ENCODE measurements at regions not wholly inside any gene's neighbourhood (a gene's known extent, or its start where the extent isn't known, plus 50 kb on each side); places are given as distances from the start of the nearest gene placed in this dataset.
A peak's percentile ranks its signal among the peaks of the same experiment; 100 is the strongest.

GRCh38 chr15:31964586-31965307, 65.6 kb upstream of the CHRNA7 start:
- ATAC-seq = no peak
- FAIRE-seq = no peak
- Histone ChIP-seq H3K4me2 (no peak overlapping the region), H3K4me1 (no peaks in the 10 kb centered on the region), H3K27ac (no peak overlapping the region), H3K4me3 (no peak overlapping the region), H3K9me3 (no peaks in the 10 kb centered on the region)
- TF ChIP-seq CTCF (IDR thresholded peaks at IDR 0.05) = peak; percentile 13; the same call in 1 of the 3 replicates
- peak; percentile 79 for TF ChIP-seq MAFK (IDR thresholded peaks at IDR 0.05; ENCODE audit: partially characterized antibody)
- no peak for TF ChIP-seq GATA3 (IDR thresholded peaks at IDR 0.05; ENCODE audit: borderline replicate concordance)
- CTCF ChIA-PET = interaction anchor here (0.8 to 2.3 kb wide), 4 partner anchors 11 to 474 kb away, joined by 3 to 15 read pairs (median 8); no protein-coding TSS in a partner anchor
- no peak for DNase-seq (ENCODE audit: low read depth in 1 of 2, low spot score in 1 of 2)
- WGBS (ENCODE audit: missing lambda C conversion rate) = 42% methylated on average over 7 of the region's 7 CpGs
- POLR2A ChIA-PET = no interaction called here

GRCh38 chr15:31970007-31970406, 60.3 kb upstream of the CHRNA7 start:
- no peak for TF ChIP-seq ELK1 (IDR thresholded peaks at IDR 0.05; ENCODE audit: low read depth, low read length)
- TF ChIP-seq MAZ (IDR thresholded peaks at IDR 0.05; ENCODE audit: borderline replicate concordance, low read depth, low read length) = no peak
- no peak for TF ChIP-seq POLR2A (IDR thresholded peaks at IDR 0.05; ENCODE audit: low read length)
- no peak for TF ChIP-seq HOXB5 (CRISPR knock-in tag; IDR thresholded peaks at IDR 0.05)
- TF ChIP-seq HOXA7 (CRISPR knock-in tag; IDR thresholded peaks at IDR 0.05) = no peak
- TF ChIP-seq ATOH8 (CRISPR knock-in tag; IDR thresholded peaks at IDR 0.05; ENCODE audit: low read depth) = no peak
- no peak overlapping the region for H3K4me2 ChIP-seq
- 5% methylated on average over 4 of the region's 4 CpGs for WGBS (ENCODE audit: missing lambda C conversion rate)
- H3K27ac ChIP-seq = no peak overlapping the region
- no peak for FAIRE-seq
- POLR2A ChIA-PET = no interaction called here
- no peaks in the 10 kb centered on the region for H3K9me3 ChIP-seq
- no peak for DNase-seq (ENCODE audit: low read depth in 1 of 2, low spot score in 1 of 2)
- peaks cover 1% of the 10 kb centered on the region; the same call in 2 of the 3 replicates for H3K4me1 ChIP-seq
- no peak for ATAC-seq
- CTCF ChIA-PET = interaction anchor here (1.5 kb wide), 1 partner anchor 8 kb away, joined by 13 read pairs; no protein-coding TSS in a partner anchor
- H3K4me3 ChIP-seq = no peak overlapping the region

- no peak for ATAC-seq
Observed at GRCh38 chr15:31973197-31973596, 57.1 kb upstream of the CHRNA7 start.

More at GRCh38 chr15:31973197-31973596, 57.1 kb upstream of the CHRNA7 start:
- H3K9me3 ChIP-seq = no peaks in the 10 kb centered on the region
- 61% methylated on average over 10 of the region's 10 CpGs for WGBS (ENCODE audit: missing lambda C conversion rate)
- no peak overlapping the region for H3K27ac ChIP-seq
- TF ChIP-seq, protein P1, sequence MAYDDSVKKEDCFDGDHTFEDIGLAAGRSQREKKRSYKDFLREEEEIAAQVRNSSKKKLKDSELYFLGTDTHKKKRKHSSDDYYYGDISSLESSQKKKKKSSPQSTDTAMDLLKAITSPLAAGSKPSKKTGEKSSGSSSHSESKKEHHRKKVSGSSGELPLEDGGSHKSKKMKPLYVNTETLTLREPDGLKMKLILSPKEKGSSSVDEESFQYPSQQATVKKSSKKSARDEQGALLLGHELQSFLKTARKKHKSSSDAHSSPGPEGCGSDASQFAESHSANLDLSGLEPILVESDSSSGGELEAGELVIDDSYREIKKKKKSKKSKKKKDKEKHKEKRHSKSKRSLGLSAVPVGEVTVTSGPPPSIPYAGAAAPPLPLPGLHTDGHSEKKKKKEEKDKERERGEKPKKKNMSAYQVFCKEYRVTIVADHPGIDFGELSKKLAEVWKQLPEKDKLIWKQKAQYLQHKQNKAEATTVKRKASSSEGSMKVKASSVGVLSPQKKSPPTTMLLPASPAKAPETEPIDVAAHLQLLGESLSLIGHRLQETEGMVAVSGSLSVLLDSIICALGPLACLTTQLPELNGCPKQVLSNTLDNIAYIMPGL (CRISPR knock-in tag; IDR thresholded peaks at IDR 0.05; ENCODE audit: borderline replicate concordance) = no peak
- TF ChIP-seq ELK1 (IDR thresholded peaks at IDR 0.05; ENCODE audit: low read depth, low read length) = no peak
- TF ChIP-seq MAFK (IDR thresholded peaks at IDR 0.05; ENCODE audit: partially characterized antibody) = no peak
- no peak for TF ChIP-seq CEBPB (IDR thresholded peaks at IDR 0.05)
- TF ChIP-seq POLR2AphosphoS2 (conservative IDR thresholded peaks at IDR 0.05; ENCODE audit: low read length) = no peak
- TF ChIP-seq FOSB (CRISPR knock-in tag; IDR thresholded peaks at IDR 0.05) = no peak
- TF ChIP-seq, protein P2, sequence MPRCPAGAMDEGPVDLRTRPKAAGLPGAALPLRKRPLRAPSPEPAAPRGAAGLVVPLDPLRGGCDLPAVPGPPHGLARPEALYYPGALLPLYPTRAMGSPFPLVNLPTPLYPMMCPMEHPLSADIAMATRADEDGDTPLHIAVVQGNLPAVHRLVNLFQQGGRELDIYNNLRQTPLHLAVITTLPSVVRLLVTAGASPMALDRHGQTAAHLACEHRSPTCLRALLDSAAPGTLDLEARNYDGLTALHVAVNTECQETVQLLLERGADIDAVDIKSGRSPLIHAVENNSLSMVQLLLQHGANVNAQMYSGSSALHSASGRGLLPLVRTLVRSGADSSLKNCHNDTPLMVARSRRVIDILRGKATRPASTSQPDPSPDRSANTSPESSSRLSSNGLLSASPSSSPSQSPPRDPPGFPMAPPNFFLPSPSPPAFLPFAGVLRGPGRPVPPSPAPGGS (IDR thresholded peaks at IDR 0.05) = no peak
- no peak for TF ChIP-seq HOXB13 (CRISPR knock-in tag; IDR thresholded peaks at IDR 0.05; ENCODE audit: low read depth)
- TF ChIP-seq JUNB (IDR thresholded peaks at IDR 0.05) = no peak
- TF ChIP-seq ZFP36 (IDR thresholded peaks at IDR 0.05; ENCODE audit: borderline replicate concordance, partially characterized antibody) = no peak
- TF ChIP-seq BHLHE40 (IDR thresholded peaks at IDR 0.05; ENCODE audit: low read depth, low read length) = no peak
- CTCF ChIA-PET = interaction anchor here (0.8 to 6.2 kb wide), 12 partner anchors 11 to 766 kb away, joined by 3 to 67 read pairs (median 5); no protein-coding TSS in a partner anchor
- no peak overlapping the region for H3K4me2 ChIP-seq
- no peak for FAIRE-seq
- H3K4me3 ChIP-seq = no peak overlapping the region
- POLR2A ChIA-PET = no interaction called here
- no peak for DNase-seq (ENCODE audit: low read depth in 1 of 2, low spot score in 1 of 2)
- peaks cover 15% of the 10 kb centered on the region; the same call in 2 of the 3 replicates for H3K4me1 ChIP-seq

Measured in A549 (cell line).